Glomerular endothelial cell (primary cell): ENCODE measurements at regions not wholly inside any gene's neighbourhood (a gene's known extent, or its start where the extent isn't known, plus 50 kb on each side); places are given as distances from the start of the nearest gene placed in this dataset.

ENCODE experiments used
- DNase-seq: peaks from one replicate; pipeline ENCODE4 v3.0.0-alpha.2; 2011; ENCODE audit warnings: low read depth, low spot score; ENCODE audit errors: extremely low read depth

DNA sequence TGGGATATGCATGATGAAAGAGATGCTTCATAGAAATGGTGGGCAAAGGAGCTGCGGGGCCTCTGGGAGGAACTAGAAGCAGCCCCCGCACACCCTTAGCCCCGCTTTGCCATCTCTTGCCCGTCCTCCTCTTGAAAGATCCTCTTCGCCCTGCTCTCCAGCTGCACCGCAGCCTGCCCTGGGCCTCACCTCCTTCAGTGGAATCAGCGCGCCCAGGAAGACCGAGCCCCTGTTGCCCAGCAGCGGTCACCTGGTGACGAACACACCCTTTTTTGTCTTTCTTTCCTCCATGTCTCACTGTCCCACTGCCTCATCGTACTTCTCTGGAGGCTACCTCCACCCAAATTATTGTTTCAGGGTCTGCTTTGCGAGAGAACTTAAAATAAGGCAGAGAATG lies 807.6 kb downstream of the UQCRFS1 start:
- no peak for DNase-seq

DNA sequence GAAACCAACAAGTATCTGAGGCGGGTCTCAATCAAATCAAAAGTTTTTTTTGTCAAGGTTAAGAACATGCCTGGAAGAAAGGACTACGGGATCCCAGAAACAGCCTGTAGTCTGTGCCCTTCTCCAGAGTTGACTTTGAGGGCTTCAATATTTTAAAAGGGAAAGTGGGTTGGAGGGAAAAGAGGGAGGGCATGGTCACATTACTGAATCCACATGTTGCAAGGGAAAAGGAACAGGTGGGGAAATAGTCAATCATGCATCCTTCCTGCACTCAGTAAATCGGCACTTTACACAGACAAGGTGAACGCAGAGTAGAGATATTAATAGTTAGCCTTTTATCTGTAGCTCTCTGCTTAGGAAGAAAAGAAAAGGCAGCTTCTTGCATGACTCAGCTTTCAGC lies 808.5 kb downstream of the UQCRFS1 start:
- DNase-seq: no peak

DNA sequence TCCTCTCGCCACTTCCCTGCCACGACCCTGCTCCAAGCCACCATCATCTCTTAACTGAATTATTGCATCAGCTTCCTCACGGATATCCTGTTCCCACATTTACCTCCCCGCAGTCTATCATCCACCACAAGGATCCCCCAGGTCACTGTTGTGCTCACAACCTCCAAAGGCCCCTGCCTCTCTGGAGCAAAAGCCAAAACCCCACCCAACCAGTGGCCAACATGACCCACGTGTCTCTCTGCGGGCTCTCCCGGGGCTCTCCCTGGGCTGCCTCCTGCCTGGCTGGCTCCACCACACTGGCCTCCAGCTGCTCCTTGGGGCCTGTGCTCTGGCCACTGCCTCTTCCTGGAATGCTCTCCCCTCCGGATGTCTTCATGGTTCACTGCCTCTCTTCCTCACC lies 809.3 kb downstream of the UQCRFS1 start:
- no peak for DNase-seq

DNA sequence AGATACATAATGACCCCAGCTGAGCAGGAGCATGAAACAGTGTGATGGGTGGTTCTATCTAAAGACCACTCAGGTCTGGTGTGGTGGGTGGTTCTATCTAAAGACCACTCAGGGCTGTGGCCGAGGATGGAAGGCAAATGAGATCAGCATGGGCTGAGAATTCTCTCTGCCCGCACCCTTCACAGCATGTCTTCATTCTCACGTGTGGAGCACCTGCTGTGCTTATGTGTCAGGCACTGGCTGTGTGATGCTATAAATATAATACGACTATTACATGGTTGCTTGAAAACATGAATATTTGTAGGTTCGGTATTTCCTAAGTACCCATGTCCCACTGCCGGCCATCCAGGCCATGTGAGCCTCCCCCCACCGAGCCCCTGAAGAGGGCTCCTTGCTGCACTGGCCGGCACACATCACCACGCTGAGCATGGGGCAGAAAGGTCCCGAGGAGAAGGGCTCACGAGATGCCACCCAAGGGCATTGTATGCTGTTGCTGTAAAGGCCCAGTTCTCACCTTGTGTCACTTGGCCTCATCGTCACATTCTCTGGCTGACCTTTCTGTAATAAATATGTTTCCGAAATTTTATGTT lies 810.2 kb downstream of the UQCRFS1 start:
- DNase-seq: no peak

DNA sequence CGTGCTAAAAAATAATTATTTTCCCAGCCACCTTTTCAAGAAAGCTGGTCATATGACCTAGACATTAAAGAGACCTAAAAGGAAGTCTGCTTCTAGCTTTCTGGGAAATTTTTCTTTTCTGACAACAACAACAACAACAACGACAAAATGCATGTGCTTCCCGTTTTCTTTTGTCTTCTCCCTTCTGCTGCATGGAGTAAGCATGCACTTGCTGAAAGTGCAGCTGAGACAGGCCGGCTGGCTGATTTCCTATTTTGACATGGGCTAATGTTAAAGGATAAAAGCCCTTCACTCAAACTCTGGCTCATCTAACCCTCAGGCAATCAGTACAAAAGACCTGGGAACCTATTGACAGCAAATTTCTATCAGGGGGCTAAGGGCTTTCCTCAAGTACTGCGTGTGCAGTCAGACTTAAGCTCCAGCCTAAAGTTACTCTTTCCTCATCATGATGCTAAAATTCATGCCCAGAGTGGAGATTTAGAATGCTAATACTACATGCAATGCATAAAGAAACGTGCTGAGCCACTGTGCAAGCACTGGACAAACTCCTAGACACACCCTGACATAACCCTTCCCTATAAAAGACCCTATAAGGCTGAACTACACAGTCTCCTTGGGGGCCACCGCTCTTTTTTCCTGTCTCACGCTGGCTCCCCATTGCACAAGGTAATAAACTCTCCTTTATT lies 811.1 kb downstream of the UQCRFS1 start:
- no peak for DNase-seq

DNA sequence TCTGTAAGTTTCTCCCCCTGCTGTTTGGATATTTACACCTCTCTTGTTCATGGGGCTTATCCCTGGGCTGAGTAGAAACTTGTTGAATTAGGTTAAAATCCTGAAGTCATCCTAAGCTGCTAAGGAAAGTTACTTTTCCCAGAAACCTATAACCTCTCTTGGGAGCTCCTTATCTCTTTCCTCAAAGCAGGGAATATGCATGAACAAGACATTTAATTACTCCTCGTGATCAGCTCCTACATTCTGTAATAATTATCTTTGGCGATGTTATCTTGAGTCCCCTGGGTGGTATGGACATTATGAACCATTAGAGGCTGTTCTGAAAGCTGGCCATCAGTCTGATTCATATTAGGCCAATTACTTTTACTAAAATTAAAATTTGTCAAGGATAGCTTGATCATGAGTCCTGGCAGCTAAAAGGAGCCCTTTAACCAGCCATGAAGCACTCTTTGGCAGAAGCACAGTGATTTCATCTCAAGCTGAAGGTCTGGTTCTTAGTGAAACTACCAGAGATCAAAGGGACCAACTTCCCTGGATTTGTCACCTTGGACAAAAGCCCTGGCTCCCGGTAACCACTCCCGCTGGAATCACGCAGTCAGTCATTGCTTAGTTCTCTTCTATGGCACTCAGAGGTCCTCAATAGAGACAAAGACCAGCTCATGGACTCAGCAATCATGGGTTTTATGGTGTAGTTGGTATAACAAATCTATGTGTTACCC lies 811.8 kb downstream of the UQCRFS1 start:
- DNase-seq: no peak

DNA sequence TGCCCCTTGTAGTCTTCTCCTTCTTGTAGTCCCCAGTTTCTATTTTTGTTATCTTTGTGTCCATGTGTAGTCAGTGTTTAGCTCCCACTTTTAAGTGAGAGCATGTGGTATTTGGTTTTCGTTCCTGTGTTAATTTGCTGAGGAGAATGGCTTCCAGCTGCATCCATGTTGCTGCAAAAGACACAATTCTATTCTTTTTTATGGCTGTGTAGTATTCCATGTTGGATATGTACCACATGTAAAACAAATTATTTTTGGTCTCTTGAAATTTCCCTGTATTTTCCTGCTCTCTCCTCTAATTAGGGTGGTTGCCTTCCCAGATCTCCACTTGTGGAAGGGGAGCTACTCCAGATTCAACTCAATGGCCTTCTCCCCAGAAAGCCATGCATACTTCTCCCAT lies 813.8 kb downstream of the UQCRFS1 start:
- no peak for DNase-seq

DNA sequence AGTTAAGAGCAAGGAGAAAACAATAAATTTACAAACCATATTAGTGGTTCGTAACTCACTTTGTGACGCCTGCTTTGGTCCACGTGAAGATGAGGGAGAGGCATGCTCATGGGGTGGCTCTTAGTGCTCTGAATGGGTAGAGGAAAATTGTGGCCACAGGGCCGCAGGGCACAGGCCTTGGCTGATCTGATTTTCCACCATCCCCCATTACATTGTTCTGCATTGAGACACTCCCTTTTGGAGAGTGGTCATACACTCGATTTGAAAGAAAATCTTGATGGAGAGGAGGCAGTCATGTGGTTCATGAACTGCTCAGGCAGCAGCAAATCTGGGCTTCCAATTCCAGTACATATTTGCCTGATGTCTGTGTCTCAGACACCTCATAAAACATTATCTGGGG lies 815.2 kb downstream of the UQCRFS1 start:
- no peak for DNase-seq

DNA sequence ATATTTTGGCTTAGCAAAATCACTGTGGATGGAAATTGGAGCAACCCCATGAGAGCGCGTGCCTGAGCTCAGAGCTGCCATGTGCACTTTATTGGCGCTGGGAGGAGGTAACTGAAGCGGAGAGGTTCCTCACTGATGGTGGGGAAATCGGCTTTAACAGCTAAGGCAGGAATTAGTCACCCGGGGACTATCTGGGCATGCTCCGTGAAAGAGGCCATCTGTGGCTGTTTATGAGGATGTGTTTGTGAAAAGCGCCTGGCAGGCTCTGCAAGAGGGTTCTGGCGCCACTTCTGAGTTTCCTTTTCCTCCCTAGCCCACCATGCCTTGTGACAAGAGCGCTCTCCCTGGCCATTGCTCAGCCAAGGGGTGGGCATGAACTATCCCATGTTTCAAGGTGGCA lies 815.6 kb downstream of the UQCRFS1 start:
- no peak for DNase-seq

DNA sequence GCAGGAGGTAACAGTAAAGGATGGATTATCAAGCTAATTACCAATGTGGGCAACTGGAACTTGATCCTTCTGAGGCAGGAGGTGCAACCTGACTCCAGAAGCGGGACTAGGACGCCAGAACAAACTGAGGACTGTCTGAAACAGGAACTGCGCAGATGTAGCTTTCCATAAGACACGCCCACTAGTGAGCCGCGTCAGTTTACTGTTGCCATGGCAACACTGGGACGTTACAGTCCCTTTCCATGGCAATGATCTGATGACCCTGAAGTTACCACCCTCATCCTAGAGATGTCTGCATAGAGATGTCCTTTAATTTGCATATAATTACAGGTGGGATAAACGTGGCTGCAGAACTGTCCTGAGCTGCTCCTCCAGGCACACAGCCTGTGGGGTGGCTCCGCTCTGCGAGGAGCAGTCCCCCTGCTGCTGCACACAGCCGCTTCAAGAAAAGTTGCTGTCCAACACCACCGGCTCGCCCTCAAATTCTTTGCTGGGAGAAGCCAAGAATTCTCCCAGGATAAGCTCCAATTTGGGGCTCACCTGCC lies 816.6 kb downstream of the UQCRFS1 start:
- DNase-seq: no peak

DNA sequence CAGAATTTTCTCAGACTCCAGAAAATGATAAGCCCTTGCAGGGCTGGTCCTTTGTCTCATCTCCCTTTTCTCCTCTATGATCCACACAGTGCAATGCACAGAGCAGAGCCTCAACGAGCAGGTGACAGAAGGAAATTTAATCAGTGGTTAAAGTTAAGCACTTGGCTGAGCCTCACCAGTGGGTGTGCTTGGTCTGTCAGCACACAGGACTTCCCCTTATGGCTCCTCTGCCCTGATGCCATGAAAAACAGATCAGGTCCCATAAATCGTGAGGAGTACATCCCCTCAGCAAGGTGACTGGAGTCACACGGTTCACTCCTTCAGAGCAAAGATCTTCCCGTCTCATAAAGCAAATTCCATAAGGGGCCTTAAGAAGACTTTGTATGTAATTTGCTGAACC lies 818.2 kb downstream of the UQCRFS1 start:
- DNase-seq: no peak

DNA sequence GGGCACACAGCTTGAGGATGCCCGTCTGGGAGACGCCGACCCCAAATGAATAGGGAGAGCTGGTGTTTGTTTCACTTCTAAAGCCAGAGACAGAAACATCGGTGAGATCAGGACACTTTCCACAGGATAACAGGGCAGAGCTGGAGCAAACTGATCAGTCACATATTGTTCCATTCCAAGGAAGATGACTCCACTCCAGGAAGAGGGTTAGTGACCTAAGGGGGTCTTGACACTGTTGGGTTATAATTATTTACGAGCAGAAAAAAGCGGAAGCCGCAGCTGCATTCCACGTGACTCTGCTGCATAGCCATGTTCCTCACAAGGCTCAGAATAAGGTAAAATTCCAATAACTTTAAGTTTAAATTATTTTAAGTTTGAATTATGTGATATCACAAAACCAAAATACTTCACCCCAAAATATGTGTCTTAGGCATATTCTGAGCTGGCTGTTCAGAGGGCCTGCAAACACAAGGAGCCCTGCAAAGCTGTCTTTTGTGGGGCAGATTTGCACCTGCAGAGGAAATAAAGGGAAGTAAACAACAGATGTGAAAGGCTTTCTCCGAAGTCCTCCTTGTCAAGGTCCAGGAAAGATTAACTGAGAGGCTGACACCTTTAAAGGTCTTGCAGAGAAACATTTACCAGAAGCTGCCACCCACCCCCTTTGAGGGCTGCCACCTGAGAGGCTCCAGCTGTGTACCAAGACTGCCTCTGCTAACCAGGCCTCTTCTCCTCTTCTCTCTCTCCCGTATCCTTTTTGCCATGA lies 819.2 kb downstream of the UQCRFS1 start:
- DNase-seq: no peak

DNA sequence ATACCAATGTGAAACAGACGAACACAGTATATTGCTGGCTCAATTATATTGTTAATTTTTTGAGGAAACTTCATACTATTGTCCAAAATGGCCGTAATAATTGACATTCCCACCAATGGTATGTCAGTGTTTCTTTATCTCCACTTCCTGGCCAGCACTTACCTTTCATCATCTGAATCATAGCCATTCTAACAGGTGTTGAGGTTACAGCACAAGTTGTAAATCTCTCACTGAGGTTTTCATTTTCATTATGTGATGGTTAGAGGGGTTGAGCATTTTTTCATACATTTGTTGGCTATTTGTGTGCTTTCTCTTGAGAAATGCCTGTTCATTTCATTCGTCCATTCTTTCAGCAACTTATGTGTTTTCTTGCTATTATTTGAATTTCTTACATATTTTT lies 824.0 kb downstream of the UQCRFS1 start:
- DNase-seq: no peak

DNA sequence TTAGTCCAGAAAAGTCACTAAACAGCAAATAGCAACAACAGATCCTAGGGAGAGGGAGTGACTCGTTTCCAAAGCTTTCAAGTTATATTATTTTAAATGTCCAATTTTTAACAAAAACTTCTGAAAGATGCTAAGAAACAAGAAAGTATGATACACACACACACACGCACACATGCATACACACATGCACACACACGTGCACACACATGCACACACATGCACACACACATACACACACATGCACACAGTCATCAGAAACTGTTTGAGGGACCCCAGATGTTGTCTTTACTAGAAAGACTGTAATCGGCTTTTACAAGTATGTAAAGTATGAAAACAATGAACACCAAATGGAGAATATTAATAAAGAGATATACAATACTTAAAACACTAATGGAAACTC lies 825.4 kb downstream of the UQCRFS1 start:
- no peak for DNase-seq

DNA sequence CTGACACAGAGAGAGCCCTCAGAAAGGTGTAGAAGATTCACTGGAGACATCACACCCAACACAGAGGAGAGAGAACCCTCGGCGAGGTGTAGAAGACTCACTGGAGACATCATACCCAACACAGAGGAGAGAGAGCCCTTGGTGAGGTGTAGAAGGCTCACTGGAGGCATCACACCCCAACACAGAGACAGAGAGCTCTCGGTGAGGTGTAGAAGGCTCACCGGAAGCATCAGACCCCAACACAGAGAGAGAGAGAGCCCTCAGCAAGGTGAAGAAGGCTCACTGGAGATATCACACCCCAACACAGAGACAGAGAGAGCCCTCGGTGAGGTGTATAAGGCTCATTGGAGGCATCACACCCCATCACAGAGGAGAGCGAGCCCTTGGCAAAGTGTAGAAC lies 826.5 kb downstream of the UQCRFS1 start:
- no peak for DNase-seq

DNA sequence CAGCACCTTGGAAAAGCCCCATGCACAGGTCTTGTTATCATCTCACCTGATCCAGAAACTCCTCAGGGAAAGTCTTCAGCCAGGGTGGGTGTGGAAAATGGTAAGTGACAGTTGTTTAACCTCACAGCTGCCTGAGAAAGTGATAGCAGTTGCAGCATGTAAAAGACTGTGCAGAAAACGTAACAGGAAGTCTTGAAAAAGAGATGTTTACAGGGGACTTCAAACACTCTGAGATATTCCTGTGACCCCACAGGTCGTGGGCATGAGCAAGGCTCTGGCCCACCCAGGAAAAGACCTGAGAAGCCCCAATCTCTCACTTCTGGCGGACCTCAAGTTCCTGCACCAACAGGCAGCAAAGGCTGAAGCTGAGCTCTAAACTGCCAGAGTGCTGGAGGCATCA lies 826.9 kb downstream of the UQCRFS1 start:
- DNase-seq: no peak

DNA sequence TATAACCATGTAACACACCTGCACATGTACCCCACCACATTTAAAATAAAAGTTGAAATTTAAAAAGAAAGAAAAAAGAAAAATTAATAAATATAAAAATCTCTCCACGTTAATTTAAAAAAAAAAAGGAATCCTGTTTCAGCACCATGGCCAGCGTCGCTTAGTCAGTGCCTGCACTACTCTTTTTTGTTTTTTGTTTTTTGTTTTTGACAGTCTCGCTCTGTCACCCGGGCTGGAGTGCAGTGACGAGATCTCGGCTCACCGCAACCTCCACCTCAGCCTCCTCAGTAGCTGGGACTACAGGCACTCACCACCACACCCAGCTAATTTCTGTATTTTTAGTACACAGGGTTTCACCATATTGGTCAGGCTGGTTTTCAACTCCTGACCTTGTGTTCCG lies 835.9 kb downstream of the UQCRFS1 start:
- DNase-seq: no peak

DNA sequence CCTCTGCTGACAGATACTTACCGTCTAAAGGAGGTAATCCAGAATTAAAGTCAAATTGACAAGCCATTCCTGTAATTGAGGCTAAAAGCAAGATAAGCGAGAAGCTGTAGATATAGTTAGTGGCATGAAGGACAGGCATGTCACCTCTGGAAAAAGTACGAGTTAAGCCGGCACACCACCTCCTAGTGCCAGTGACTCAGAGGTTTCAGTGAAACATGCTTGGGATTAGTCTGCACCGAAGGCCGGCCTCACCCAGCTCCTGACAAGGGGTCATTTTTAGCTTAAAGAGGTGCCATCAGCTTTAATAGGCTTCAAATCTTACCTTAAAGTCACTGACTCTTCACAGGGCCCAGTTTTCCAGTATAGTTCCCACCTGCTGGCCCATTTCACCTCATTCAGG lies 838.0 kb downstream of the UQCRFS1 start:
- no peak for DNase-seq

DNA sequence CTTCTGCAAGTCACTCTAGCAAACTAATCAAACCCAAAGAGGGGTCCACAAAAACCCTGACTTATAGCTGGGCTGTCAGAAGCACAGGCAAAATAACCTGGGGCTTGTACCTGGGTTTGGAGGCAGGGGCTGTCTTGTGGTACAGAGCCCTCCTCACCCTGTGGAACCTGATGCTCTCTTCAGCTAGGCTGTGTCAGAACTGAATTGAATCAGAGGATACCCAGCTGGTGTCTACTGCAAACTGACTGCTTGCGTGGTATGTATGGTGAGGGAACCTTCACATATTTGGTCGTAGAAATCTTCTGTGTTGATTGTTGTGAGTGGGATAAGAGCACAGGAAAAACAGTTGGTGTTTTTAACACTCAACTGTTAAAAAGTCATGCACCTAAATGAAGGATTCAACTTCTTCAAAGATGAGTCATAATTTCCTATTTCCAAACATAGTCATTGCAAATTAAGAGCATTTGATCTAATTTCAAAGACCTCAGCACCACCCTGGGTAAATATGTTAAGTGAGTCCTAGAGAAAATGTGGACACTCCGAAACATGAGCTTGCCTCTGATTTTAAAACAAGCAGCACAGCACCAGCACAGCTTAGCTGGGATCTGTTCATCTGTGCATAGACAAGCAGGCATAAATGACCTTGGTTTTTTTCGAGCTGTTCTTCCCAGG lies 840.2 kb downstream of the UQCRFS1 start:
- DNase-seq: no peak

DNA sequence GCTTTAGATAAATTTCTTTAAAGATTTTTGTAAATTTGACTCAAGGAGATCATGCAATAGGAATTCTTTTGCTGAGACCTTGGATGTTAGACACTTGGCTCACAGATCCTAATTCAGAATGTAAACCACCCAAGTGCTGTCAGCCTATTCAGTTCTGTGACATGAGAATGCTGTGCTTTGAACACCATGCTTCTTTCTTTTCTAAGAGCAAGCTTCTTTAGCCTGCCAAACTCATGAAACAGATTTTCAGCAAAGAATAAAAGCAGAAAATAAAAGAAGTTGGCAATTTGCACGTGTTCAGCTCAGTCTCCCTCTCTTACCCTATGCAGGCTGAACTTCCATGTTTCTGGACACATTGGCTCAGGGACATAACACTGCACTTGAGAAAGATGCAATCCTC lies 845.8 kb downstream of the UQCRFS1 start:
- DNase-seq: no peak

DNA sequence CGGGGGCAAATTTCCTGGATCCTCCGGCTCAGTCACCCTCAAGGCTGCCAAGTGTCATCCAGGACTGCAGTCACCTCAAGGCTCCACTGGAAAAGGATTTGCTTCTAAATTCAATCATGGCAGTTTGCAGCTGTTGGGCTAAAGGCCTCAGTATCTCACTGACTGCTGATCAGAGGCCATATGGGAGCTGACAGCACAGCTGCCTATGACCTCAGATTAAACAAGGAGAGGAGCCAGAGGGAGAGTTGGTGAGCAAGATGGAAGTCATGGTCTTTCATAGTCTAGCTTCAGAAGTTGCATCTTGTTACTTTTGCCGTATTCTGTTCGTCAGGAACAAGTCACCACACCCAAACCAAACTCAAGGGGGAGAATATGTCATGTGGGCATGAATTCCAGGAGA lies 849.7 kb downstream of the UQCRFS1 start:
- no peak for DNase-seq
